H1 (cell line): ENCODE measurements at regions not wholly inside any gene's neighbourhood (a gene's known extent, or its start where the extent isn't known, plus 50 kb on each side); places are given as distances from the start of the nearest gene placed in this dataset.

Experiments used
- CHD1 ChIP-seq: IDR thresholded peaks from 2 replicates; pipeline ENCODE4 v1.6.1; 2012; ENCODE audit warnings: low read depth, low read length, improper control_type of control experiment
- JUN ChIP-seq: IDR thresholded peaks from 2 replicates; pipeline ENCODE4 v1.6.1; 2011; ENCODE audit warnings: low read depth, mild to moderate bottlenecking, improper control_type of control experiment, low read length
- RAD21 ChIP-seq, 2 experiments: IDR thresholded peaks in 1 of 2; conservative IDR thresholded peaks in 1 of 2; 2 replicates each; pipeline ENCODE4 v1.6.1; 2011; ENCODE audit warnings: low read depth in 2 of 2, low read length in 2 of 2, improper control_type of control experiment in 1 of 2, inconsistent platforms in 1 of 2, mild to moderate bottlenecking in 1 of 2, moderate library complexity in 1 of 2
- SUZ12 ChIP-seq: fragments of 200-600 bp; sonication (generic); IDR thresholded peaks from 2 replicates; pipeline ENCODE4 v1.6.1; 2012; ENCODE audit warnings: mild to moderate bottlenecking, inconsistent platforms, low read length, moderate library complexity, mixed read lengths
- TCF12 ChIP-seq: IDR thresholded peaks from 2 replicates; pipeline ENCODE4 v1.6.1; 2011; ENCODE audit warnings: low read depth, mild to moderate bottlenecking, low read length
- TF ChIP-seq, protein P1 (sequence below), 3 experiments: IDR thresholded peaks; 1 replicate in 2 of 3; 2 replicates in 1 of 3; pipeline versions ENCODE4 v1.5.1 to v1.6.1; 2011; ENCODE audit warnings: low read length in 3 of 3, mild to moderate bottlenecking in 3 of 3, inconsistent platforms in 2 of 3, low read depth in 1 of 3, moderate library complexity in 1 of 3; ENCODE audit not compliant: insufficient read depth in 1 of 3; ENCODE audit errors: control extremely low read depth in 1 of 3

DNA sequence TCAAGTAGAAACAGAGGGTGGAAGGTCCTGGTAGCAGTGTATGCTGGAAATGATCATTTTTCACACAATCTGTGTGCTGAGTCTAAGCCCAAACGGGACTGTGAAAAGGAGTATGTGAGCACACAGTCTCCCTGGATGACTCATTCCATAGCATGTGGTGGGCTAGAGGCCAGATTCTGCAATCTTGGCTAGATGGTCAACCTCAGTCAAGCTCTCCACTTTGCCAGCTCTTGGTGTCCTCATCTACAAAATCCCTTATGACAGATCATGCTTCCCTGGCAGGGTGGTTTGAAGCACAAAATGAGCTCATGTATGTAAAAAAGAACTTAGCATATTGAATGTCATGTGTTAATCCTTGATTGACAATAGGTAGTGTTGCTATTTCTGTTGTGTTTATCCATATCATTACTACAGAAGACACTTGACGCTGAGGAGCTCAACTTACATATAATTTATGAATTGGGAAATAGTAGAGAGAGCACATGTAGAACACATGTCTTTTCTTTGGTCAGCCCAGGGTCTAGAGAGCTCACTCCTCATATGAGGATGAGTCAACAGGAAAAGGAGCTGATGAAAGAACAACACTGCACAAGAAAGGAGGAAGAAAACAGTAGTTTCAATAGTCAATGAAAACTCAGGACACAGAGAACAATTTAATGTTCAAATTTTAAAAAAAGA is 517.5 kb downstream of the BCL11B start (continued):
- TF ChIP-seq, protein P1, sequence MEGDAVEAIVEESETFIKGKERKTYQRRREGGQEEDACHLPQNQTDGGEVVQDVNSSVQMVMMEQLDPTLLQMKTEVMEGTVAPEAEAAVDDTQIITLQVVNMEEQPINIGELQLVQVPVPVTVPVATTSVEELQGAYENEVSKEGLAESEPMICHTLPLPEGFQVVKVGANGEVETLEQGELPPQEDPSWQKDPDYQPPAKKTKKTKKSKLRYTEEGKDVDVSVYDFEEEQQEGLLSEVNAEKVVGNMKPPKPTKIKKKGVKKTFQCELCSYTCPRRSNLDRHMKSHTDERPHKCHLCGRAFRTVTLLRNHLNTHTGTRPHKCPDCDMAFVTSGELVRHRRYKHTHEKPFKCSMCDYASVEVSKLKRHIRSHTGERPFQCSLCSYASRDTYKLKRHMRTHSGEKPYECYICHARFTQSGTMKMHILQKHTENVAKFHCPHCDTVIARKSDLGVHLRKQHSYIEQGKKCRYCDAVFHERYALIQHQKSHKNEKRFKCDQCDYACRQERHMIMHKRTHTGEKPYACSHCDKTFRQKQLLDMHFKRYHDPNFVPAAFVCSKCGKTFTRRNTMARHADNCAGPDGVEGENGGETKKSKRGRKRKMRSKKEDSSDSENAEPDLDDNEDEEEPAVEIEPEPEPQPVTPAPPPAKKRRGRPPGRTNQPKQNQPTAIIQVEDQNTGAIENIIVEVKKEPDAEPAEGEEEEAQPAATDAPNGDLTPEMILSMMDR (IDR thresholded peaks at IDR 0.05; ENCODE audit: control extremely low read depth in 1 of 3, insufficient read depth in 1 of 3, low read depth in 1 of 3, low read length in 3 of 3), result no peak
- no peak for TF ChIP-seq TCF12
- no peak for TF ChIP-seq JUN
- TF ChIP-seq RAD21 (IDR thresholded peaks at IDR 0.05 in 1 of 2, conservative IDR thresholded peaks at IDR 0.05 in 1 of 2; ENCODE audit: low read depth in 2 of 2, low read length in 2 of 2), result no peak
- no peak for TF ChIP-seq SUZ12
- no peak for TF ChIP-seq CHD1
